T-cell (primary cell): ENCODE measurements at regions not wholly inside any gene's neighbourhood (a gene's known extent, or its start where the extent isn't known, plus 50 kb on each side); places are given as distances from the start of the nearest gene placed in this dataset.

Experiments
- ATAC-seq, 4 experiments: fragments of 200-7000 bp in 3 of 4; fragments of 150-1000 bp in 1 of 4; cut with Tn5 transposase; replicated peaks in 1 of 4; 1 replicate in 3 of 4; 2 replicates in 1 of 4; pipeline ENCODE4 v1.10.0; 2021; ENCODE audit warnings: moderate library complexity in 3 of 4, mild to moderate bottlenecking in 2 of 4, moderate number of reproducible peaks in 1 of 4
- CTCF ChIA-PET, 2 donors: fragments of 300-600 bp; sonication (Branson Sonifier 250); formaldehyde crosslinking; loops; one replicate each; lab custom pipeline; 2022; ENCODE audit warnings: antibody characterized with exemption in 2 of 2; lab: Charles Lee
- POLR2A ChIA-PET, 2 donors: fragments of 300-600 bp; sonication (Branson Sonifier 250); formaldehyde crosslinking; loops; one replicate each; lab custom pipeline; 2022; ENCODE audit warnings: antibody characterized with exemption in 2 of 2; lab: Charles Lee
- DNase-seq, 35 experiments: peaks; one replicate each; pipeline versions ENCODE4 v3.0.0 to v3.0.0-alpha.2; 2013 to 2023
- H3K27ac ChIP-seq: one replicate; pipeline ENCODE4 v1.5.1; 2013; ENCODE audit warnings: low read length
- H3K27me3 ChIP-seq, 2 experiments: replicated peaks in 1 of 2; 1 replicate in 1 of 2; 2 replicates in 1 of 2; pipeline versions ENCODE4 v1.6.1 to v1.7.0; 2013; ENCODE audit warnings: low read length in 1 of 2, mixed read lengths in 1 of 2; ENCODE audit not compliant: control insufficient read depth in 2 of 2, insufficient read depth in 2 of 2; ENCODE audit errors: extremely low read depth in 1 of 2
- H3K36me3 ChIP-seq, 2 donors: 1 replicate in 1 of 2; 2 replicates in 1 of 2; pipeline versions ENCODE4 v1.6.1 to v1.7.0; 2013; ENCODE audit warnings: low read length in 1 of 2; ENCODE audit not compliant: control insufficient read depth in 2 of 2, insufficient read depth in 1 of 2; ENCODE audit errors: extremely low read depth in 1 of 2
- H3K4me1 ChIP-seq, 2 experiments: 1 replicate in 1 of 2; 2 replicates in 1 of 2; pipeline versions ENCODE4 v1.6.1 to v1.7.0; 2013; ENCODE audit warnings: low read length in 2 of 2, mixed read lengths in 1 of 2; ENCODE audit not compliant: insufficient read depth in 2 of 2, control insufficient read depth in 1 of 2; ENCODE audit errors: extremely low read depth in 1 of 2
- H3K4me3 ChIP-seq, 2 donors: 1 replicate in 1 of 2; 2 replicates in 1 of 2; pipeline versions ENCODE4 v1.5.1 to v1.7.0; 2013; ENCODE audit warnings: mild to moderate bottlenecking in 2 of 2, low read length in 1 of 2, moderate library complexity in 1 of 2; ENCODE audit not compliant: control insufficient read depth in 1 of 2; ENCODE audit errors: extremely low read depth in 1 of 2
- H3K9me3 ChIP-seq: 2 replicates; pipeline ENCODE4 v1.7.0; 2013
- H3K27ac Mint-ChIP-seq, 2 donors: one replicate each; pipeline ENCODE4 v1.8.0; 2020 to 2021; ENCODE audit warnings: mild to moderate bottlenecking in 2 of 2, mixed read lengths in 2 of 2
- H3K27me3 Mint-ChIP-seq, 2 donors: one replicate each; pipeline ENCODE4 v1.8.0; 2021 to 2022; ENCODE audit warnings: mixed read lengths in 2 of 2
- H3K36me3 Mint-ChIP-seq: one replicate; pipeline ENCODE4 v1.8.0; 2021; ENCODE audit warnings: mixed read lengths
- H3K4me1 Mint-ChIP-seq, 3 donors: one replicate each; pipeline ENCODE4 v1.8.0; 2020 to 2022; ENCODE audit warnings: mixed read lengths in 3 of 3, mild to moderate bottlenecking in 1 of 3
- H3K4me3 Mint-ChIP-seq, 3 donors: one replicate each; pipeline ENCODE4 v1.8.0; 2020 to 2022; ENCODE audit warnings: mild to moderate bottlenecking in 3 of 3, mixed read lengths in 3 of 3, moderate library complexity in 3 of 3
- H3K9me3 Mint-ChIP-seq, 3 donors: one replicate each; pipeline ENCODE4 v1.8.0; 2020 to 2022; ENCODE audit warnings: mixed read lengths in 3 of 3
- WGBS: methylation state at CpG from one replicate; pipeline ENCODE4 v1.1.5; 2013; ENCODE audit warnings: missing lambda C conversion rate; ENCODE audit not compliant: insufficient coverage; 5-methylcytosine and 5-hydroxymethylcytosine counted together

- POLR2A ChIA-PET: no interaction called here
- H3K4me3 Mint-ChIP-seq: no peak overlapping the region
- WGBS: 49% methylated on average over 2 of the region's 5 CpGs
- no peaks in the 10 kb centered on the region for H3K36me3 Mint-ChIP-seq
- H3K4me1 Mint-ChIP-seq: no peaks in the 10 kb centered on the region
- H3K27ac Mint-ChIP-seq: no peak overlapping the region
- no peaks in the 10 kb centered on the region for H3K27me3 ChIP-seq
- H3K9me3 Mint-ChIP-seq: peaks cover 2 to 7% (median 4%) of the 10 kb centered on the region in 3 donors
- H3K27ac ChIP-seq: no peak overlapping the region
- CTCF ChIA-PET: no interaction called here
- no peak for ATAC-seq
- H3K4me3 ChIP-seq: no peak overlapping the region
- no peak for DNase-seq
- H3K4me1 ChIP-seq: no peaks in the 10 kb centered on the region
- no peaks in the 10 kb centered on the region for H3K9me3 ChIP-seq
- peaks cover 0 to 2% of the 10 kb centered on the region in 2 donors for H3K27me3 Mint-ChIP-seq
- H3K36me3 ChIP-seq: no peaks in the 10 kb centered on the region
Measured at GRCh38 chr17:12547831-12548230, 117.9 kb upstream of the MYOCD start.

DNA sequence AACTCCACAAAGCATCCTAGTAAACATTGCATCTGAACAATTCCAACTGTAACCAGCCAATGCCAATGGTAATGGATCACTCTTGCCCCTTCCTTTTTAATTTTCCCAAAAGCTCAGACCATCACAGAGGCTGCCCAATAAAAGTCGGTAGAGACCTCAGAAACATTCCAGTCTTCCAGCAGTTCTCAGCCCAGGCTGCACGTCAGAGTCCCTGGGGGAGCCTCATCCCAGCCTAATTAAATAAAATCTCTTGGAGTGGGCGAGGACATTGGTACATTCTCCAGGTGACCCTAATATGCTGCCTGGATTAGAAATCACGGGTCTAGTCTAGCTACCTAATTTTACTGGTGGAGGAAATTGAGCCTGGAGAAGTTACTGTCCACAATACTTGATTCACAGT lies 117.1 kb upstream of the MYOCD start:
- H3K4me1 ChIP-seq: no peaks in the 10 kb centered on the region
- no peaks in the 10 kb centered on the region for H3K27me3 ChIP-seq
- 67% methylated on average over 3 of the region's 4 CpGs for whole genome bisulfite sequencing
- Mint-ChIP-seq H3K27me3 (peaks cover 0 to 2% of the 10 kb centered on the region in 2 donors), H3K4me1 (no peaks in the 10 kb centered on the region), H3K36me3 (no peaks in the 10 kb centered on the region), H3K4me3 (no peak overlapping the region), H3K27ac (no peak overlapping the region), H3K9me3 (peaks cover 2 to 7% (median 2%) of the 10 kb centered on the region in 3 donors)
- no peak for DNase-seq
- no peaks in the 10 kb centered on the region for H3K36me3 ChIP-seq
- no peak overlapping the region for H3K4me3 ChIP-seq
- ChIA-PET POLR2A (no interaction called here), CTCF (no interaction called here)
- H3K27ac ChIP-seq: no peak overlapping the region
- ATAC-seq: no peak
- H3K9me3 ChIP-seq: no peaks in the 10 kb centered on the region

- DNase-seq (no peak), ATAC-seq (no peak)
- WGBS: 67% methylated on average over 5 of the region's 14 CpGs
- H3K27ac Mint-ChIP-seq: no peak overlapping the region
- H3K36me3 ChIP-seq: no peaks in the 10 kb centered on the region
- no peaks in the 10 kb centered on the region for H3K9me3 ChIP-seq
- CTCF ChIA-PET: no interaction called here
- H3K4me1 Mint-ChIP-seq: no peaks in the 10 kb centered on the region
- no peaks in the 10 kb centered on the region for H3K36me3 Mint-ChIP-seq
- H3K9me3 Mint-ChIP-seq: peaks cover 0 to 7% (median 2%) of the 10 kb centered on the region in 3 donors
- no peak overlapping the region for H3K4me3 ChIP-seq
- H3K4me3 Mint-ChIP-seq: no peak overlapping the region
- H3K4me1 ChIP-seq: no peaks in the 10 kb centered on the region
- POLR2A ChIA-PET: no interaction called here
- H3K27ac ChIP-seq: no peak overlapping the region
- H3K27me3 ChIP-seq: no peaks in the 10 kb centered on the region
- H3K27me3 Mint-ChIP-seq: peaks cover 0 to 2% of the 10 kb centered on the region in 2 donors
Measured at GRCh38 chr17:12549499-12550041, 116.1 kb upstream of the MYOCD start.

- no peaks in the 10 kb centered on the region for H3K36me3 Mint-ChIP-seq
- Histone ChIP-seq H3K36me3 (no peaks in the 10 kb centered on the region), H3K4me1 (no peaks in the 10 kb centered on the region), H3K4me3 (no peak overlapping the region), H3K9me3 (no peaks in the 10 kb centered on the region), H3K27me3 (no peaks in the 10 kb centered on the region), H3K27ac (no peak overlapping the region)
- POLR2A ChIA-PET: no interaction called here
- H3K27me3 Mint-ChIP-seq: no peaks in the 10 kb centered on the region
- DNase-seq (no peak), ATAC-seq (no peak)
- CTCF ChIA-PET: no interaction called here
- peaks cover 0 to 7% (median 4%) of the 10 kb centered on the region in 3 donors for H3K9me3 Mint-ChIP-seq
- no peak overlapping the region for H3K4me3 Mint-ChIP-seq
- WGBS: 86% methylated on average over 1 of the region's 3 CpGs
- H3K27ac Mint-ChIP-seq: no peak overlapping the region
- no peaks in the 10 kb centered on the region for H3K4me1 Mint-ChIP-seq
Measured at GRCh38 chr17:12553625-12554024, 112.1 kb upstream of the MYOCD start.

DNA sequence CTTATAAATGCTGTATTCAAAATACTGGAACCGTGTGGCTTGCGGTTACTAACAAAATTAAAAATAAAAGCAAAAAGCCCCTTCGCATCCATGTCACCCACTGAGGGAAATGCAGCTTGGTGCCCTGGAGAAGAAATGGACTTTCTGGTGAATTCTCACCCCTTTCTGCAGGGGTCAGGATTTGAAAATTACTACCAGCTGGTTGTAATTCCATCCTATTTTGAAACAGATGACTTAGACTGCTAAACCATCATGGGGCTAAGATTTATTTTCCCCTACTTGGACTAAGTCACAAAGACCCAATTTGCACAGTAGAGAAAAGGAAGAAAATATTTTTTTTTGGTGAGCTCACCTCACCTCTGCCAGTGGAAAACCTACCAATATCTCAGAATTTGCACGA lies 111.4 kb upstream of the MYOCD start:
- Mint-ChIP-seq H3K36me3 (no peaks in the 10 kb centered on the region), H3K4me1 (no peaks in the 10 kb centered on the region), H3K27ac (no peak overlapping the region), H3K27me3 (no peaks in the 10 kb centered on the region), H3K9me3 (peaks cover 0 to 9% (median 4%) of the 10 kb centered on the region in 3 donors), H3K4me3 (no peak overlapping the region)
- DNase-seq (no peak), ATAC-seq (no peak)
- Histone ChIP-seq H3K4me3 (no peak overlapping the region), H3K36me3 (no peaks in the 10 kb centered on the region), H3K27ac (no peak overlapping the region), H3K9me3 (no peaks in the 10 kb centered on the region), H3K4me1 (no peaks in the 10 kb centered on the region), H3K27me3 (no peaks in the 10 kb centered on the region)
- ChIA-PET POLR2A (no interaction called here), CTCF (no interaction called here)
- WGBS: 43% methylated on average over 1 of the region's 4 CpGs

DNA sequence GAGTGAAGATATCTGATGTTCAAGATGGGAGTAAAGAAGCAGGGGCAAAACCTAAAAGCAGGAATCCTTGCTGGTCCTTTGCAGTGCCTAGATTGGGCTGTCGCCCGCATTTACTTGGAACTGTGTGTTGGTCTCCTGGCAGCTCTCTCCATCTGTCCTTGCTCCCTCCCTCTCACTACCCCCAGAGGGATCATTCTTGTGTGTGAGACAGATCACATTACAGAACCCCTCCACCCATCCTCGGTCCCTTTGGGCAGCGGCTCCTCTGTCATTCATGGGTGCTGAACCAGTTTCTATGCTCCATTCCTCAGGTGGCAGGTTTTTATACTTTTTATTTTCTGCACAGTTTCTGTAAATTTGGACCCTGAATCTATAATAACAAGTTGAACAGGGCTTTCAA lies 99.4 kb upstream of the MYOCD start:
- peaks cover 3 to 12% (median 4%) of the 10 kb centered on the region in 3 donors for H3K9me3 Mint-ChIP-seq
- ChIA-PET POLR2A (no interaction called here), CTCF (no interaction called here)
- ATAC-seq: no peak
- H3K4me3 Mint-ChIP-seq: no peak overlapping the region
- no peaks in the 10 kb centered on the region for H3K4me1 Mint-ChIP-seq
- H3K4me3 ChIP-seq: no peak overlapping the region
- no peak overlapping the region for H3K27ac Mint-ChIP-seq
- H3K27ac ChIP-seq: no peak overlapping the region
- no peaks in the 10 kb centered on the region for H3K36me3 ChIP-seq
- no peaks in the 10 kb centered on the region for H3K4me1 ChIP-seq
- peaks cover 0 to 2% of the 10 kb centered on the region in 2 donors for H3K27me3 Mint-ChIP-seq
- WGBS: no CpG with 5 or more reads among the region's 4 CpGs
- H3K36me3 Mint-ChIP-seq: no peaks in the 10 kb centered on the region
- no peaks in the 10 kb centered on the region for H3K9me3 ChIP-seq
- H3K27me3 ChIP-seq: peaks cover 0 to 4% of the 10 kb centered on the region in 2 experiments
- no peak for DNase-seq
